Right ventricle myocardium superior (tissue), 1 donor: ENCODE measurements at regions not wholly inside any gene's neighbourhood (a gene's known extent, or its start where the extent isn't known, plus 50 kb on each side); places are given as distances from the start of the nearest gene placed in this dataset.
"Not testable (repeated sequence)": the region's sequence is repeated elsewhere in the genome, so short reads cannot be mapped to it uniquely, and the experiment has no call there.

ENCODE experiments used
- ATAC-seq: fragments of 200-7000 bp; cut with Tn5 transposase; one replicate; pipeline ENCODE4 v1.9.1; 2020; ENCODE audit warnings: mild to moderate bottlenecking; ENCODE audit not compliant: poor library complexity
- DNase-seq: peaks from one replicate; pipeline ENCODE4 v3.0.0-alpha.2; 2020
- intact Hi-C: fragments of 100-400 bp; cut with DNase I; formaldehyde crosslinking; loops from one replicate; pipeline ENCODE4 v1.11.2; 2022
- donor health status: DM: no; HTN: yes; CAD: no; lungs with severe emphysema.

GRCh38 chr19:41495589-41495988 is 52.6 kb downstream of the ERICH4 start:
- DNase-seq (no peak), ATAC-seq (no peak)
- intact Hi-C loops: no loop called here

DNA sequence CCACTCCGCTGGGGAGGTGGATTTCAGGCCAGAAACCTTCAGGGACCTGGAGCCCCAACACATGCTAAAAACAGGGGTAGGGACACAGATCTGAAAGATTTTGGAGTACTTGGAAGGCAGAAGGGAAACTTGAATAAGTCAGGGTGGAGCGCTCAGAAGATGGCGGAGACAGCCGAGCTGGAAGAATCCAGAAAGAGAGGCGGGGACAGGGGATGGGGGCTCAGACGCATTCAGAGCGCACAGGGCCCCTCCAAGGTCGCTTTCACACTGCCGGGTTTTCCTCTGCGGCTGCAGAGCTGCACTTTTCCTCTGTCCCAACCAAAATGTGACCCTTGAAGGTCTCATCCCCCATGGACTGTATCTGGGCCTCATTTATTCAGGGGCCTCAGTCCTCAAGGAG is 56.9 kb downstream of the ERICH4 start:
- ATAC-seq: no peak
- intact Hi-C loops: no loop called here
- DNase-seq: no peak

- no peak for ATAC-seq
- DNase-seq: no peak
- intact Hi-C loops: no loop called here
These were observed 57.5 kb downstream of the ERICH4 start for GRCh38 chr19:41500443-41500842.

DNA sequence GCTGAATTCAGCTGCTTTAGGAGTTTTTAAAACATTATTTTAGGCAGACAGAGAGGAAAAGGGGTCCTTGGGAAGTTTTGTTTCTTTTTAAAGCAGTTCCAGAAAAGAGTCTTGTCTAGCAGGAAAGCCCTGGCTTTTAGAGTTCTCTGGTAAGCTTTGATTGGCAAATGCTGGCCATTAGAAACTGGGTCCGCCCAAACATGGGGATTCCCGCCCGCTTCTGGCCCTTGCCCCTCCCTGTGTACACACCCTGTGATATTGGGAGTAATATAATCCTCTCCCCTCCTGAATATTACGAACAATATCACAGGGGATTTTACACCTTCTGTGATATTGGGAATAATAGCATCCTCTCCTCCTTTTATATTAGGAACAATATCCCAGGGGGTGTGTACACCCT is 58.9 kb downstream of the ERICH4 start:
- ATAC-seq (no peak), DNase-seq (no peak)
- intact Hi-C loops: no loop called here

GRCh38 chr19:41505105-41505504 is 62.1 kb downstream of the ERICH4 start:
- DNase-seq (no peak), ATAC-seq (no peak)
- intact Hi-C loops: no loop called here

GRCh38 chr19:41510484-41510883 is 65.5 kb upstream of the CEACAM21 start:
- ATAC-seq (no peak), DNase-seq (no peak)
- intact Hi-C loops: no loop called here

GRCh38 chr19:41511628-41512027 is 64.3 kb upstream of the CEACAM21 start:
- ATAC-seq: no peak
- no peak for DNase-seq
- intact Hi-C loops: no loop called here

GRCh38 chr19:41515015-41515652 is 60.8 kb upstream of the CEACAM21 start:
- ATAC-seq (no peak), DNase-seq (no peak)
- intact Hi-C loops: no loop called here

DNA sequence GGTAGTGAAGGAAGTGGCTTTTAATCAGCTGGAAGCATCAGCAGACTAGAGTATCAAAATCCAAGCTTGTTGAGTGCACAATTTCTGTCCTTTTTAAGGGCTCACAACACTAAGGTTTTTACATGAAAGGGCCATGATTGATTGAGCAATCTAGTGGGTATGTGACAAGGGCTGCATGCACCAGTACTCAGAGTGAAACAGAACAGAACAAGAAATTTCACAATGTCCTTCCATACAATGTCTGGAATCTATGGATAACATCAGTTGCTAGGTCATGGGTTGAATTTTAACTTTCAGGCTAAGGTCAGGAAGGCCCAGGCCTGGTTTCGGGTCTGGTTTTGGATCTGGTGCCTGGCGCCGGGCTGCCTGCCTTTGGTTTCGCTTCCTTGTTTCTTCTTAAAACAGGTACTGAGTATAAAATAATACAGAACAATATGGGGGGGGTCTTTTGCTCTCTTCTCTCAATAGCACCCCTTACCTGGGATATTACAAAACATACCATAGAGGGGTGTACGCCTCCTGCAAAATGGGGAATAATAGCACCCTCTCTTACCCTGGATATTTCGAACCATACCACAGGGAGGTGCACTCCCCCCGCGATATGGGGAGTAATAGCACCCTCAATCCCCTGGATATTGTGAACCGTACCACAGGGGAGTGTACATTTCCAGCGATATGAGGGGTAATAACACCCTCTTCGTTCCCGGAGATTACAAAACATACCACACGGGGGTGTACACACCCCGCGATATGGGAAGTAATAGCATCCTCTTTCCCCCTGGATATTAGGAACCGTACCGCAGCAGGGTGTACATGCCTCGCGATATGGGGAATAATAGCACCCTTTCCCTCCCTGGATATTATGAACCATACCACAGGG is 59.4 kb upstream of the CEACAM21 start:
- intact Hi-C loops, DNase-seq: not testable (repeated sequence)
- peak; percentile 56 for ATAC-seq

DNA sequence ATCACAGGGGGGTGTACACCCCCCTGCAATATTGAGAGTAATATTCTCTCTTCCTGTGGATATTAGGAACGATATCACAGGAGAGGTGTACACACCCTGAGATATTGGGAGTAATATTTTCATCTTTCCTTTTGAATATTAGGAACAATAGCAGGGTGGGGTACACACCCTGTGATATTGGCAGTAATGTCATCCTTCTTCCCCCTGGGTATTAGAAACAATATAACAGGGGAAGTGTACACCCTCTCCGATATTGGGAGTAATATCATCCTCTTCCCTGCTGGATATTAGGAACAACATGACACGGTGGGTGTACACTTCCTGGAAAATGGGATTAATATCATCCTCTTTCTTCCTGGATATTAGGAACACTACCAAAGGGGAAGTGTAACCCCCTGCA is 57.8 kb upstream of the CEACAM21 start:
- ATAC-seq (no peak), DNase-seq (no peak)
- intact Hi-C loops: no loop called here

DNA sequence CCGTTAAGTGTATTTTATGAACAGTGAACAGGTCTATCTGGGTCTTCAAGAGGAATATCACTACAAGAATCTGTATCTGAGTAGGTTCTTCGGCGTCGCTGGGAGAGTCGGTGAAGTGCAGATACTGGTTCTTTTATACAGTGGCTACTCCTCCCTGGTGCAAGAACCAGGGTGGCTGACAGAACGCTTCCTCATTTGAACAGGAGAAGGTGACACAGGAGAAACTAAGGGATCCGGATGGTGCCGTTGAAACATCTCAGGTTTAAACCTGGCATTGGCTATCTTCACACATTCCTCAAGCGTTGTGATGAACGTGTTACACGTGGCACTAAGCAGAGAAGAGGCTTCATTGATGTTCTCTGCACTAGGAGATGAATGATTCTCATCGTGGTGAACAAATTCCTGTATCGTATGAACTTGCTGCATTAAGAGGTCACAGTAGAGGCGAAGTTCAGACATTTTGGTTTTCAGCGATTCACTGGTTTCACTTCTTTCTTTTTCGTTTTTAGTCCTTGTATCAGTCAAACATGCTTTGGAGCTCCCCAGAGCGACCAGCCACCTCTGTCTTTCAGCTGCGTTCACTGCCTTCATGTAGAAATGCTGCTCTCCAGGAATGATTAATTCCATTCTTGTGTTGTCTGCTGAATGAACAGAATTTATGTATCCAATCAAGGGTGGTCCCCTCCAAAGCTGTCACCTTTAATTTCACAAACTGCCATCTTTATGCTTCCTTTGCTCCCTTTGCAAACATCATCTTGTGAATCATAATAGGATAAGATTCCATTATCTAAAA is 54.6 kb upstream of the CEACAM21 start:
- peak; percentile 33 for ATAC-seq
- intact Hi-C loops, DNase-seq: not testable (repeated sequence)

GRCh38 chr19:41521931-41522555 is 53.9 kb upstream of the CEACAM21 start:
- DNase-seq (peak; percentile 48), ATAC-seq (peak; percentile 56)
- intact Hi-C loops: no loop called here

- intact Hi-C loops: no loop called here
- no peak for DNase-seq
- ATAC-seq: no peak
These were observed 50.0 kb upstream of the CEACAM21 start for GRCh38 chr19:41525989-41526388.
